ENCODE measurements at regions not wholly inside any gene's neighbourhood (a gene's known extent, or its start where the extent isn't known, plus 50 kb on each side); places are given as distances from the start of the nearest gene placed in this dataset.
"Not testable (repeated sequence)": the region's sequence is repeated elsewhere in the genome, so short reads cannot be mapped to it uniquely, and the experiment has no call there.

DNA sequence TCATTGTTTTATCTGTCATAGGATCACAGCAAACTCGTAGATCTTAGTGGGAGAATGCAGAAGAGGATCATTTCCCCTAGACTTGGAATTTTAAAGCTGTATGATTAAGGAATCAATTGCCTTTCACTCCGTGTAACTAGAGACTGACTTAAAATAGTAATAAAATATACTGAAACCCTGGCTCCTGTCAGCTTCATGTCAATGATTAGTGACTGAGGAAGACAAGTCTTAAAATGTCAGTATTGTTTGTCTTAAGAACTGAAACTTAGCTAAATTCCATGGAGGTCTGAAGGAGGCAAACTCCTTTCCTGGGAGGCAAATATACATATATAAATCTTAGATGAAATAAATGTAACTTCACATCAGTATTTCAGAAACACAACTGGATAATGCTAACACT, 1016.7 kb upstream of the PCDH10 start:
- no peaks in the 10 kb centered on the region for H3K27me3 ChIP-seq (ENCODE audit: insufficient read depth, low read length)
- H3K4me1 ChIP-seq (ENCODE audit: insufficient read depth, low read length) = no peaks in the 10 kb centered on the region
- no peaks in the 10 kb centered on the region for H3K9me3 ChIP-seq (ENCODE audit: low read depth, low read length)
- H3K4me3 ChIP-seq (ENCODE audit: low read length) = no peak overlapping the region

DNA sequence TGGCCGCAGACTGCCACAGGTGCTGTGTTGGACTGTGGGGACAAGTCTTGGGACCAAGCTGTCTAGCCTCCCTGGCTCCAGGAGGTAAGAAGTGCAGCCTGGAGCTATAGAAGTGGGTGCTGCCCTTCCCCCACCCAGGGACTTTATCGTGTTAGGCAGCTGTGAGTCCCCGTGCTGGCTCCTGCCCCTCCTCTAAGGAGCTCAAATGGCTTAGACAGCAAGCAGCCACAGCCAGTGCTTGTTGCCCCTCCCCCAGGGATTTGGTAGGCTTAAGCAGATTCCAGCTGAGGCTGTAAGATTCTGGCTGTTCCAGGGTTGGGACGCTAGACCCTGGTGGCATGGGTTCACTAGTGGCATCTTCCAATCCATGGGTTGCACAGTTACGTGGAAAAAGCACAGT, 979.4 kb upstream of the PCDH10 start:
- no peak overlapping the region for H3K4me3 ChIP-seq (ENCODE audit: low read length)
- H3K9me3 ChIP-seq (ENCODE audit: low read depth, low read length) = no peaks in the 10 kb centered on the region
- H3K4me1 ChIP-seq (ENCODE audit: insufficient read depth, low read length) = no peaks in the 10 kb centered on the region
- H3K27me3 ChIP-seq (ENCODE audit: insufficient read depth, low read length) = no peaks in the 10 kb centered on the region

DNA sequence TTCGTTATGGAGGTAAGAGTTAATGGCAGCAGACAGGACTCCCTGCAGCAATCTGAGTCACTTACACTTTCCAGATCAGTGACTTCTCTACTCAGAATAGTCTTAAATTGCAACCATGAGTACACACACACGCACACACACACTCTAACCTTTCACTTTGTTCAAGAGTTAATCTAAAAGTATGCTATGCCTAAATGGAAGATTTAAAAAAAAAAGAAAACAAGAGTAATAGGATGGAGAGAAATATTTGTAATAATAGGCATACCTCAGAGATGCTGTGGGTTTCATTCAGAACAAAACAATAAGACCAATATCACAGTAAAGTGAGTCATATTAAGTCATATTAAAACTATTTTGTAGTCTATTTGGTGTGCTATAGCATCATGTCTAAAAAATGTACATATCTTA, 969.1 kb upstream of the PCDH10 start:
- no peaks in the 10 kb centered on the region for H3K9me3 ChIP-seq (ENCODE audit: low read depth, low read length)
- H3K4me1 ChIP-seq (ENCODE audit: insufficient read depth, low read length) = no peaks in the 10 kb centered on the region
- H3K27me3 ChIP-seq (ENCODE audit: insufficient read depth, low read length) = no peaks in the 10 kb centered on the region
- H3K4me3 ChIP-seq (ENCODE audit: low read length) = no peak overlapping the region

DNA sequence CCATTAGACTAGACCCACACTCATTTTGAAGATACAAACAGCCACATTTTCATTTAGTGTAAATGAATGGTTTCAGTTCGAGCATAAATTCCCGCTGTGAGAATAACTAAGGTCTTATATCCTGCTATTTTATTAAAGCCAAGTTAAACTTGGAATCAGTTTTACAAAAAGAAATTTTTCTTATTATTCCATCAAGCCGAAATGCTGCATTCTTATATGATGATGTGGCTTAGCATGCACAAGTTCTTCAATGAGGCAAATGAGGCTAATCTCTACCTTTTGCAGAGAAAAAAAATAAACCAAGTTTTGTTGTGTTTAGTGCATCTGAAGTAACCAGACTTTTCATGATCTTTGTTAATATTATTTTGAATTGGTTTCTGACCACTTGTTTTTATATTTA, 953.9 kb upstream of the PCDH10 start:
- Histone ChIP-seq H3K4me3 (ENCODE audit: low read length) (no peak overlapping the region), H3K4me1 (ENCODE audit: insufficient read depth, low read length) (no peaks in the 10 kb centered on the region), H3K27me3 (ENCODE audit: insufficient read depth, low read length) (no peaks in the 10 kb centered on the region), H3K9me3 (ENCODE audit: low read depth, low read length) (peaks cover 4% of the 10 kb centered on the region)

DNA sequence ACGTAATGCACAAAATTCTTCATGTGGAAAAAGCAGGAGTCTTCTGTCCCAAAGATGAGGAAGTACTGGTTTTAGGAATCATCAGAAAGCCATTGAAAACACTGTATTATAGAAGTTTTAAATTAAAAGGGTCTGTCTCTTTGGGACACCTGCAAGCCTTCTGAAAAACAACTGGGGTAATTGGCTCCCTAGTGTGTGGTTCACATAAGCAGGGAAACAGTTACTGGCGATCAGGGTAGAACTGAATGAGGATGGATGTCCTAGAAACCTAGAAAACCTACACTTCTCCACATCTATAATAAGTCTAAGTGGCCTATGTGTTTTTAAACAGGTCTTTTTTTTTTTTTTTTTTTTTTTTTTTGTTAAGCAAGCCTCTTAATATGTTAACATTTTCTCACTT, 945.5 kb upstream of the PCDH10 start:
- Histone ChIP-seq H3K9me3 (ENCODE audit: low read depth, low read length) (peaks cover 10% of the 10 kb centered on the region), H3K4me3 (ENCODE audit: low read length) (no peak overlapping the region), H3K4me1 (ENCODE audit: insufficient read depth, low read length) (no peaks in the 10 kb centered on the region), H3K27me3 (ENCODE audit: insufficient read depth, low read length) (no peaks in the 10 kb centered on the region)

DNA sequence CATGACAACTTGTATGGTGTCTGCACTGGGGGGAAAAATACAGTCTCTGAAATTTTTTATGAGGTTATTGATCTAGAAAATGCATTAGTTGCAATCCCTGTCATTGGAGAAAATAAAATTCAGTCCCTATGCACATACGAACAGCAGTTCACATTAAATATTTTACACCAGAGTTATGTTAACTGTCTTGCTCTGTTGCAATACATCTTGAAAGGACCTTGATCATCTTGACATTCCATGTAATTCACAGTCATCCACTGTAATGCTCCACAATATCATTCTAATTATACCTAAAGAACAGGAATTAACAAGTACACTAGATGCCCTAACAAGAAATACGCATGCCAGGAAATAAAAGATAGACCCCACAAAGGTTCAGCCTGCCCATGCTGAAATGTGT, 934.6 kb upstream of the PCDH10 start:
- Histone ChIP-seq H3K4me1 (ENCODE audit: insufficient read depth, low read length) (no peaks in the 10 kb centered on the region), H3K27me3 (ENCODE audit: insufficient read depth, low read length) (no peaks in the 10 kb centered on the region)

DNA sequence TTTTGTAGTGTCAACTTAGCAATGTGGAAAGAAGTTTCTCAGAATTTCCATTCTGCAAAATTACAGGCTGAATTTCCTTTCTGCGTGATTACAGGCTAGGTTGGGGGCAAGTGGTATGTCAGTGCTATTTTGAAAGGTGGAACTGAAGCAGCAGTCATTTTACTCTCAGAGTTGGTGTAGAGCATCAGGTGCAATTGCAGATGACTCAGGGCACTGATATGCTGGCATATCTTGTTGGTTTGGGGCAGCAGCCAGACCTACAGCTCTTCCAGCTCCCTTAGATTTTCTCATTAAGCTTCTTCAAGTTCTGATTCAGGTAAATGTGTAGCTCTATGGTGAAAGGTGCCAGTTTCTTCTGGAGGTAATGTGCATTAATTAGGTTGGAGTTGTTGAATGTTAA, 930.7 kb upstream of the PCDH10 start:
- H3K9me3 ChIP-seq (ENCODE audit: low read depth, low read length) = no peaks in the 10 kb centered on the region
- H3K4me1 ChIP-seq (ENCODE audit: insufficient read depth, low read length) = no peaks in the 10 kb centered on the region
- no peaks in the 10 kb centered on the region for H3K27me3 ChIP-seq (ENCODE audit: insufficient read depth, low read length)
- no peak overlapping the region for H3K4me3 ChIP-seq (ENCODE audit: low read length)

More for the DNA sequence above, 934.6 kb upstream of the PCDH10 start:
- peaks cover 8% of the 10 kb centered on the region for H3K9me3 ChIP-seq (ENCODE audit: low read depth, low read length)
- no peak overlapping the region for H3K4me3 ChIP-seq (ENCODE audit: low read length)

DNA sequence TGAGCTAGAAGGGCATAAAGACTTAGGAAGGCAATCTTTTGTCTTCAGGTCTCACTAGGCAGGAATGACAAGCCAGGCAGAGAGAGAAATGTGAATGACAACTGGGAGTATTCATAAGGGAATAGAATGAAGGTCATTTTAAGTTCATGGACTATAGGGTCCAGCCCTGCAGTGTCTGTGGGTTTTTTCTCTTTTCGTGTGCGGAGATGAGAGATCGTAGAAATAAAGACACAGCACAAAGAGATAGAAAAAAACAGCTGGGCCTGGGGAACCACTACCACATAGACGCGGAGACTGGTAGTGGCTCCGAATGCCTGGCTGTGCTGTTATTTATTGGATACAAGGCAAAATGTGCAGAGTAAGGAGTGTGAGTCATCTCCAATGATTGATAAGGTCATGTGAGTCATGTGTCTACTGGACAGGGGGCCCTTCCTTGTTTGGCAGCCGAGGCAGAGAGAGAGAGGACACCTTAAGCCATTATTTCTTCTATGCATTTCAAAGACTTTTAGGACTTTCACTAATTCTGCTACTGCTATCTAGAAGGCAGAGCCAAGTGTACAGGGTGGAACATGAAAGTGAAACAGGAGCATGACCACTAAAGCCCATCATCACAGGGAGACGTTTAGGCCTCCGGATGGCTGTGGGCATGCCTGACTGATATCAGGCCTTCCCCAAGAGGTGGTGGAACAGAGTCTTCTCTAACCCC, 921.8 kb upstream of the PCDH10 start:
- H3K4me1 ChIP-seq (ENCODE audit: insufficient read depth, low read length) = no peaks in the 10 kb centered on the region
- no peaks in the 10 kb centered on the region for H3K9me3 ChIP-seq (ENCODE audit: low read depth, low read length)

DNA sequence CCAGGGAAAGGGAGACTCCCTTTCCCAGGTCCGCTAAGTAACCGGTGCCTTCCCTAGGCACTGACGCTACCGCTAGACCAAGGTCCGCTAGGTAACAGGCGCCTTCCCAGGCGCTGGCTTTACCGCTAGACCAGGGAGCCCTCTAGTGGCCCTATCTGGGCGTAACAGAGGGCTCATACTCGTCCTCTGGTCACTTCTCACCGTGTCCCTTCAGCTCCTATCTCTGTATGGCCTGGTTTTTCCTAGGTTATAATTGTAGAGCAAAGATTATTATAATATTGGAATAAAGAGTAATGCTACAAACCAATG, 921.3 kb upstream of the PCDH10 start:
- not testable (repeated sequence) for H3K4me3 ChIP-seq (ENCODE audit: low read length); H3K4me1 ChIP-seq (ENCODE audit: insufficient read depth, low read length); H3K9me3 ChIP-seq (ENCODE audit: low read depth, low read length); H3K27me3 ChIP-seq (ENCODE audit: insufficient read depth, low read length)

More for the DNA sequence above, 921.8 kb upstream of the PCDH10 start:
- H3K27me3 ChIP-seq (ENCODE audit: insufficient read depth, low read length) = no peaks in the 10 kb centered on the region
- H3K4me3 ChIP-seq (ENCODE audit: low read length) = no peak overlapping the region

DNA sequence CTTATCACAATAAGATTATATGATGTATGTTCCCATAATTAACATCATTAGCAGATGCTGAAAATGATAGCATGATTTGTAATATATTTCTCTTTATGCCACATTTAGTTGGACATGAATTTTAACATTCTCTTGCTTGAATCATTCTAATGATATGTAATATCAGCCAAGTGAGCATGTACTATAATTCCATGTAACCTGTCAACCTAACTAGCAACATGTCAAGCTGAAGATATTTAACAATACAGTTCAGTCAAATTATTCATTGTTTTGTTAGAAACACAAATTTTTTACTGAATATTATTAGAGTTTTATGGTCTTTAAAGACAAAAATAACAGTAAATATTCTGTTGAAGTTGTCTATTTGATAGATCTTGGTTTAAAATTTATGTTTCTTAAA, 920.4 kb upstream of the PCDH10 start:
- H3K4me3 ChIP-seq (ENCODE audit: low read length) = no peak overlapping the region
- H3K27me3 ChIP-seq (ENCODE audit: insufficient read depth, low read length) = no peaks in the 10 kb centered on the region
- no peaks in the 10 kb centered on the region for H3K4me1 ChIP-seq (ENCODE audit: insufficient read depth, low read length)
- no peaks in the 10 kb centered on the region for H3K9me3 ChIP-seq (ENCODE audit: low read depth, low read length)

DNA sequence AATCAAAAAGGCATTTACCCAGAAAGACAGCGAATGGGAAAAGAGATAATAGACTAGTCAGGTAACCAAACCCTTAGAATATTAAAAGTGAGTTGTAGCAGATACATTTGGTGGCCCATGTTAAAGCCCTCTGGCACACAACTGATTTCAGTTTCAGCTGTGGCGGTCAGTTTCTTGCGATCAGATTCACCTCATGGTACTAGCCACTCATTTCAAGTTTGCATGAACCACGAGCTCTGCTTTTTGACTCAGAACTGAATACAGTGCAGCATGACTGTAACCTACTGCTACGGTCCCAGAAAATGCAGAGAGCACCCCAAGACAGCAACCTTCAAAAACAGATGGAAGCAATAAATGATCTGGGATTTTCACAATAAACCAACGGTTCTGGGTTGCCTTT, 919.1 kb upstream of the PCDH10 start:
- no peaks in the 10 kb centered on the region for H3K9me3 ChIP-seq (ENCODE audit: low read depth, low read length)
- H3K27me3 ChIP-seq (ENCODE audit: insufficient read depth, low read length) = no peaks in the 10 kb centered on the region
- no peak overlapping the region for H3K4me3 ChIP-seq (ENCODE audit: low read length)
- no peaks in the 10 kb centered on the region for H3K4me1 ChIP-seq (ENCODE audit: insufficient read depth, low read length)

DNA sequence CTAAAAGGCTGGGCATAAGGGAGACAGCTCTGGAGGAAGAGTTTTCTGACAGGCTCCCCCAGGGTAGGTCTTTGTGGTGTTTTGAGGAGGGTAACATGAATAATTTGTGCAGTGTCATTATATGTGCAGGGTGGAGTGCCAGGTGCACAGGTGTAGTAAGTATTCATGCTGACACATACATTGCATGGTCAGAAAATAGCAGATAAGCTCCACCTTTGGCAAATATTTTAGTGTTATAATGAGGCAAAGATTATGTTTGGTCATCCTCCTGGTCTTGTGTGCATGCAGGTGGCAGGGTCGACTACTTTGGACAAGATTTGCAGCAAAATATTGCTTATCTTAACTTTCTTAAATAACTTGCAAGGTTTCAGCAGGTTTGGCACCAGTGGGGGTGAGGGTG, 910.4 kb upstream of the PCDH10 start:
- no peak overlapping the region for H3K4me3 ChIP-seq (ENCODE audit: low read length)
- H3K9me3 ChIP-seq (ENCODE audit: low read depth, low read length) = no peaks in the 10 kb centered on the region
- no peaks in the 10 kb centered on the region for H3K4me1 ChIP-seq (ENCODE audit: insufficient read depth, low read length)
- no peaks in the 10 kb centered on the region for H3K27me3 ChIP-seq (ENCODE audit: insufficient read depth, low read length)

DNA sequence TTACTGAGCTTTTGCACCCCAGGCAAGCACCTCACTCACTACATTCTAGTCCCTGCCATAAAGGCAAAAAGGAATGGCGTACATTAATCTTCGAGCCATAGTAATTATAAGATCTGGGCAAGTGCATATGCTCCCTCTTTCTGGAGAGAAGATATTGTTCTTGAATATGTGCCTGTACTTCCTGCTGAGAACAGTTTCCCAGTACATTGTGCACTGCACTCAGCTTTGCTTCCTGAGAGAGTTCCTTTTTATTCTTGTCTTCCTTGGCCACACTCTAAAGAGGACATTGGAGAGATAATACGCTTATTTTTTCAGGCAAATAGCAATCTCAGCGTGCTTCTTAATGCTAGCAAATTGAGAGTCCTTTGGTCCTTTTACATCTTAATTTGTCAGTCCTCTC, 909.0 kb upstream of the PCDH10 start:
- Histone ChIP-seq H3K9me3 (ENCODE audit: low read depth, low read length) (no peaks in the 10 kb centered on the region), H3K27me3 (ENCODE audit: insufficient read depth, low read length) (no peaks in the 10 kb centered on the region), H3K4me1 (ENCODE audit: insufficient read depth, low read length) (no peaks in the 10 kb centered on the region), H3K4me3 (ENCODE audit: low read length) (no peak overlapping the region)

DNA sequence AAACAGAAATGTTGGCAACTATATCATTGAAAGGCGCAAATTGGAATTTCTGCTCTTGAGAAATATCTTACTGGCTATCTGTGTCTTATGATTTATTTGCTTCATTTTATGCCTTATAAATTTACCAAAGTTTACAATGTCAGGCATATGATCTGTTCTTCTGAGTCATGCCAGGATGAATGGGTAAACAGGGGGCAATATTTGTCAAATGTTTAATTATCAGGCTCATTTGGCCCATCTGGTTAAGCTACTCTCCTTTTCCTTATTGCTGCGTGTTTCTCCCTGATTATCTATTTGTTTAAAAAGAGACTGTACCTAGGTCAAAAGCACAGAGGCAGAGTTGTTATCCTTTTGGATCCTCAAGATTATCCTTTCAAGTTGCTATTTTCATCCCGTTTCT, 903.8 kb upstream of the PCDH10 start:
- Histone ChIP-seq H3K4me1 (ENCODE audit: insufficient read depth, low read length) (no peaks in the 10 kb centered on the region), H3K9me3 (ENCODE audit: low read depth, low read length) (no peaks in the 10 kb centered on the region), H3K4me3 (ENCODE audit: low read length) (no peak overlapping the region), H3K27me3 (ENCODE audit: insufficient read depth, low read length) (no peaks in the 10 kb centered on the region)

DNA sequence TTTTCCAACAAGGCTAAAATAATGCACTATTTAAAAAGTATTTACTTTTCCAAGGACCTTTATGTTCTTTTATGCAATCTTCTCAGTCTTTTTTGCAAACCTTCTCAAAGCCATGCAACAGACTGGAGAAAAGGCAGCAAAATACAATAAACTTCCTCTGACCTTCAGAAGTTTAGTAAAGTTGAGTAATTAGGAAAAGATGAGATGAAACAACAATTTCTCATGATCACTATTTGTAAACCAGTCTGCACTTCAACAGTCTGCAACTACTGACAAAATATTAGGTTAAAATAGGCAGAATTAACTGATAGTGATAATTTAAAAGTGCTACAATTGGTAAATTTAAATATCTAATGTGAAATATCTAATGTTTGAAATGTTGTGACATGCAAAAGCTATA, 884.9 kb upstream of the PCDH10 start:
- H3K27me3 ChIP-seq (ENCODE audit: insufficient read depth, low read length) = no peaks in the 10 kb centered on the region
- no peak overlapping the region for H3K4me3 ChIP-seq (ENCODE audit: low read length)
- H3K4me1 ChIP-seq (ENCODE audit: insufficient read depth, low read length) = no peaks in the 10 kb centered on the region
- no peaks in the 10 kb centered on the region for H3K9me3 ChIP-seq (ENCODE audit: low read depth, low read length)

DNA sequence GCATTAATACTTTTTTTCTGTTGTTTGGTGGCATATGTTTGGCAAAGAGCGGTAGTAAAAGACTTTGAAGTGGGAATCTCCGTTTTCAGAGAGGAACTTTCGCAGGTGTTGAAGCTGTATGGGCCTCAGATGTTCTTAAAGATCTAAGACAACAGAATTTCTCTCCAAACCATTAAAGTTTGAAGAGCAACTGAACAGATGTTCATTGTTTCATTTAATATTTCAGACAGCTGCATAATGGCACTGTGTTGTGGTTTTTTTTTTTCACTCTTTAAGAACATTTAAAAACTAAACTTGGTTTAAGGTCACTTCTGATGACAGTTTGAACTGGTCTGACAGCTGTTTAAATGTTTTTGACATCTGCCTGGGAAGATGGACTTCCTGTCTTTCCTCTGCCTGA, 882.7 kb upstream of the PCDH10 start:
- no peaks in the 10 kb centered on the region for H3K27me3 ChIP-seq (ENCODE audit: insufficient read depth, low read length)
- no peaks in the 10 kb centered on the region for H3K4me1 ChIP-seq (ENCODE audit: insufficient read depth, low read length)
- no peak overlapping the region for H3K4me3 ChIP-seq (ENCODE audit: low read length)
- no peaks in the 10 kb centered on the region for H3K9me3 ChIP-seq (ENCODE audit: low read depth, low read length)

DNA sequence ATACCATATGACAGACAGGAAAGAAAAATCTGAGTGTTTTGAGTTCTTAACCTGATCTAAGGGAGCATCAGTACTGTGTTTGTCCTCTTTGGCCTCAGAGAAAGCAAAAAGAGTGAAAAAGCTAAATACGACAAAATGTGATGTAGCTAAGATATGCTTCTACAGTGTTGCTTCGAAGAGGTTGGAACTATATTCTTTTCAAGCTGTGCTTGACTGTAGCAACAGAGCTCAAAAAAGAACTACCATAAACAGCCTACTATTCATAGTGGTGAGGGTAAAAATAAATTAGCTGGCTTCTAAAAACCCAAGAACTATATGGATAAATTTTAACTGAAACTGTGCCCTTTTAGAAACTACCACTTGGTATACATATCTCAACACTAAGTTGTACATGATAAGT, 881.8 kb upstream of the PCDH10 start:
- H3K4me3 ChIP-seq (ENCODE audit: low read length) = no peak overlapping the region
- H3K4me1 ChIP-seq (ENCODE audit: insufficient read depth, low read length) = no peaks in the 10 kb centered on the region
- no peaks in the 10 kb centered on the region for H3K9me3 ChIP-seq (ENCODE audit: low read depth, low read length)
- H3K27me3 ChIP-seq (ENCODE audit: insufficient read depth, low read length) = no peaks in the 10 kb centered on the region
